HS-5 (cell line): ENCODE measurements at regions not wholly inside any gene's neighbourhood (a gene's known extent, or its start where the extent isn't known, plus 50 kb on each side); places are given as distances from the start of the nearest gene placed in this dataset.

Experiments
- DNase-seq: peaks from one replicate; pipeline ENCODE4 v3.0.0-alpha.2; 2012; ENCODE audit warnings: low read depth

- no peak for DNase-seq
Measured at GRCh38 chr18:1564793-1565192, 660.1 kb downstream of the ADCYAP1 start.

GRCh38 chr18:1571206-1571605 lies 666.5 kb downstream of the ADCYAP1 start:
- DNase-seq: no peak

GRCh38 chr18:1573732-1574131 lies 669.1 kb downstream of the ADCYAP1 start:
- no peak for DNase-seq

GRCh38 chr18:1575084-1575483 lies 670.4 kb downstream of the ADCYAP1 start:
- no peak for DNase-seq

- no peak for DNase-seq
Measured at GRCh38 chr18:1578505-1578904, 673.8 kb downstream of the ADCYAP1 start.

- DNase-seq: no peak
Measured at GRCh38 chr18:1581581-1581980, 676.9 kb downstream of the ADCYAP1 start.

- DNase-seq: no peak
Measured at GRCh38 chr18:1585881-1586488, 681.3 kb downstream of the ADCYAP1 start.

GRCh38 chr18:1593091-1593490 lies 688.4 kb downstream of the ADCYAP1 start:
- no peak for DNase-seq

- no peak for DNase-seq
Measured at GRCh38 chr18:1595195-1595594, 690.5 kb downstream of the ADCYAP1 start.

GRCh38 chr18:1599196-1599595 lies 694.5 kb downstream of the ADCYAP1 start:
- DNase-seq: no peak

- DNase-seq: no peak
Measured at GRCh38 chr18:1604751-1605150, 700.1 kb downstream of the ADCYAP1 start.

- DNase-seq: no peak
Measured at GRCh38 chr18:1618364-1618763, 713.7 kb downstream of the ADCYAP1 start.

GRCh38 chr18:1619507-1619906 lies 714.8 kb downstream of the ADCYAP1 start:
- no peak for DNase-seq

GRCh38 chr18:1624612-1625011 lies 719.9 kb downstream of the ADCYAP1 start:
- no peak for DNase-seq

- no peak for DNase-seq
Measured at GRCh38 chr18:1627494-1627893, 722.8 kb downstream of the ADCYAP1 start.

- no peak for DNase-seq
Measured at GRCh38 chr18:1648712-1649111, 744.0 kb downstream of the ADCYAP1 start.

- no peak for DNase-seq
Measured at GRCh38 chr18:1652018-1652417, 747.3 kb downstream of the ADCYAP1 start.

- no peak for DNase-seq
Measured at GRCh38 chr18:1653873-1654272, 749.2 kb downstream of the ADCYAP1 start.

GRCh38 chr18:1657876-1658275 lies 753.2 kb downstream of the ADCYAP1 start:
- no peak for DNase-seq

- DNase-seq: no peak
Measured at GRCh38 chr18:1658908-1659566, 754.4 kb downstream of the ADCYAP1 start.

- no peak for DNase-seq
Measured at GRCh38 chr18:1663879-1664705, 759.4 kb downstream of the ADCYAP1 start.

GRCh38 chr18:1665079-1665478 lies 760.4 kb downstream of the ADCYAP1 start:
- no peak for DNase-seq

- no peak for DNase-seq
Measured at GRCh38 chr18:1668279-1668678, 763.6 kb downstream of the ADCYAP1 start.
